H9 (cell line): ENCODE measurements at regions not wholly inside any gene's neighbourhood (a gene's known extent, or its start where the extent isn't known, plus 50 kb on each side); places are given as distances from the start of the nearest gene placed in this dataset.

Source experiments
- DNase-seq: peaks from one replicate; pipeline ENCODE4 v3.0.0-alpha.2; 2017
- H2AFZ ChIP-seq: one replicate; pipeline ENCODE4 v1.6.1; 2013; ENCODE audit warnings: mild to moderate bottlenecking, low read length, control low read depth, moderate library complexity
- H2AK5ac ChIP-seq: 2 replicates; pipeline ENCODE4 v1.6.1; 2013; ENCODE audit warnings: low read length, control low read depth, mixed read lengths; ENCODE audit not compliant: insufficient read length
- H2BK120ac ChIP-seq: one replicate; pipeline ENCODE4 v1.6.1; 2013; ENCODE audit warnings: low read depth, mild to moderate bottlenecking, low read length, control low read depth, inconsistent platforms; ENCODE audit not compliant: poor library complexity, severe bottlenecking
- H2BK12ac ChIP-seq: 2 replicates; pipeline ENCODE4 v1.6.1; 2013; ENCODE audit warnings: low read length, control low read depth, mixed read lengths, low read depth; ENCODE audit not compliant: insufficient read length
- H2BK15ac ChIP-seq: 2 replicates; pipeline ENCODE4 v1.6.1; 2013; ENCODE audit warnings: low read depth, low read length, control low read depth
- H2BK20ac ChIP-seq: one replicate; pipeline ENCODE4 v1.6.1; 2013; ENCODE audit warnings: low read depth, mild to moderate bottlenecking, low read length, control low read depth, inconsistent platforms; ENCODE audit not compliant: poor library complexity, severe bottlenecking
- H2BK5ac ChIP-seq: 2 replicates; pipeline ENCODE4 v1.6.1; 2013; ENCODE audit warnings: low read length, control low read depth, mixed read lengths; ENCODE audit not compliant: insufficient read length
- H3K14ac ChIP-seq: 2 replicates; pipeline ENCODE4 v1.6.1; 2013; ENCODE audit warnings: low read length, control low read depth; ENCODE audit not compliant: insufficient read depth
- H3K18ac ChIP-seq: 2 replicates; pipeline ENCODE4 v1.6.1; 2013; ENCODE audit warnings: low read depth, mild to moderate bottlenecking, mixed read lengths, low read length, control low read depth; ENCODE audit not compliant: insufficient read length
- H3K23ac ChIP-seq: 2 replicates; pipeline ENCODE4 v1.6.1; 2013; ENCODE audit warnings: low read length, control low read depth, mixed read lengths, low read depth; ENCODE audit not compliant: insufficient read length
- H3K23me2 ChIP-seq: 2 replicates; pipeline ENCODE4 v1.6.1; 2013; ENCODE audit warnings: low read depth, mild to moderate bottlenecking, mixed read lengths, low read length, control low read depth; ENCODE audit not compliant: insufficient read length, poor library complexity, severe bottlenecking
- H3K27ac ChIP-seq: 2 replicates; pipeline ENCODE4 v1.5.1; 2013; ENCODE audit warnings: low read length, control low read depth, mixed read lengths, low read depth; ENCODE audit not compliant: insufficient read length
- H3K27me3 ChIP-seq: 2 replicates; pipeline ENCODE4 v1.6.1; 2013; ENCODE audit warnings: low read length, control low read depth, inconsistent platforms; ENCODE audit not compliant: insufficient read depth
- H3K4ac ChIP-seq: 2 replicates; pipeline ENCODE4 v1.6.1; 2013; ENCODE audit warnings: low read depth, mild to moderate bottlenecking, control low read depth, inconsistent platforms, low read length, moderate library complexity
- H3K4me1 ChIP-seq: 2 replicates; pipeline ENCODE4 v1.6.1; 2013; ENCODE audit warnings: low read length, control low read depth, inconsistent platforms; ENCODE audit not compliant: insufficient read depth
- H3K4me2 ChIP-seq: 2 replicates; pipeline ENCODE4 v1.6.1; 2013; ENCODE audit warnings: low read length, control low read depth, mixed read lengths; ENCODE audit not compliant: insufficient read length, insufficient read depth
- H3K56ac ChIP-seq: 2 replicates; pipeline ENCODE4 v1.6.1; 2013; ENCODE audit warnings: low read depth, mild to moderate bottlenecking, mixed read lengths, low read length, control low read depth; ENCODE audit not compliant: insufficient read length
- H3K79me1 ChIP-seq: 2 replicates; pipeline ENCODE4 v1.6.1; 2013; ENCODE audit warnings: low read depth, mild to moderate bottlenecking, moderate library complexity, low read length, control low read depth, inconsistent platforms; ENCODE audit not compliant: insufficient read depth, poor library complexity, severe bottlenecking
- H3K79me2 ChIP-seq: 2 replicates; pipeline ENCODE4 v1.6.1; 2013; ENCODE audit warnings: low read length, control low read depth, inconsistent platforms; ENCODE audit not compliant: insufficient read depth
- H3K9ac ChIP-seq: 2 replicates; pipeline ENCODE4 v1.6.1; 2013; ENCODE audit warnings: low read length, control low read depth, mixed read lengths; ENCODE audit not compliant: insufficient read length; ENCODE audit errors: extremely low read depth
- H3K9me3 ChIP-seq: one replicate; pipeline ENCODE4 v1.6.1; 2013; ENCODE audit warnings: low read depth, low read length, inconsistent platforms; ENCODE audit not compliant: control insufficient read depth
- H3T11ph ChIP-seq: one replicate; pipeline ENCODE4 v1.6.1; 2013; ENCODE audit warnings: mild to moderate bottlenecking, low read length, control low read depth, inconsistent platforms
- H4K20me1 ChIP-seq: one replicate; pipeline ENCODE4 v1.6.1; 2013; ENCODE audit not compliant: control insufficient read depth, insufficient read length, insufficient read depth
- H4K5ac ChIP-seq: 2 replicates; pipeline ENCODE4 v1.6.1; 2013; ENCODE audit warnings: low read depth, mild to moderate bottlenecking, mixed read lengths, low read length, control low read depth; ENCODE audit not compliant: insufficient read length
- H4K8ac ChIP-seq: replicated peaks from 2 replicates; pipeline ENCODE4 v1.6.1; 2013; ENCODE audit warnings: low read length, control low read depth, mixed read lengths, low read depth; ENCODE audit not compliant: insufficient read length
- H4K91ac ChIP-seq: 2 replicates; pipeline ENCODE4 v1.6.1; 2013; ENCODE audit warnings: low read depth, mild to moderate bottlenecking, moderate library complexity, mixed read lengths, low read length, control low read depth; ENCODE audit not compliant: insufficient read length
- H3K27ac Mint-ChIP-seq, 3 experiments: 2 replicates in 2 of 3; 3 replicates in 1 of 3; pipeline ENCODE4 v1.8.0; 2020 to 2021; ENCODE audit warnings: mixed read lengths in 3 of 3, mild to moderate bottlenecking in 1 of 3, moderate library complexity in 1 of 3
- H3K27me3 Mint-ChIP-seq: 2 replicates; pipeline ENCODE4 v1.8.0; 2021; ENCODE audit warnings: low read depth, mild to moderate bottlenecking, moderate library complexity, mixed read lengths
- H3K36me3 Mint-ChIP-seq, 3 experiments: 2 replicates in 2 of 3; 3 replicates in 1 of 3; pipeline ENCODE4 v1.8.0; 2020 to 2021; ENCODE audit warnings: low read depth in 3 of 3, mixed read lengths in 3 of 3; ENCODE audit not compliant: insufficient read depth in 1 of 3
- H3K4me1 Mint-ChIP-seq, 2 experiments: 2 replicates each; pipeline ENCODE4 v1.8.0; 2020; ENCODE audit warnings: mixed read lengths in 2 of 2
- H3K4me3 Mint-ChIP-seq, 2 experiments: 2 replicates in 1 of 2; 3 replicates in 1 of 2; pipeline ENCODE4 v1.8.0; 2020 to 2021; ENCODE audit warnings: mild to moderate bottlenecking in 2 of 2, mixed read lengths in 2 of 2, moderate library complexity in 1 of 2
- H3K9me3 Mint-ChIP-seq, 2 experiments: 2 replicates in 1 of 2; 3 replicates in 1 of 2; pipeline ENCODE4 v1.8.0; 2020; ENCODE audit warnings: mild to moderate bottlenecking in 2 of 2, mixed read lengths in 2 of 2, moderate library complexity in 1 of 2
- CTCF ChIP-seq: fragments of 200-600 bp; sonication (generic); conservative IDR thresholded peaks from 3 replicates; pipeline ENCODE4 v1.8.0; 2021; ENCODE audit warnings: antibody characterized with exemption, mild to moderate bottlenecking
- WGBS: extraction: QIAGEN DNeasy Blood & Tissue Kit; methylation state at CpG from one replicate; pipeline ENCODE4 v1.1.7; 2013; ENCODE audit warnings: missing lambda C conversion rate, low lambda C conversion rate, mixed read lengths; ENCODE audit not compliant: insufficient read length; ENCODE audit errors: extremely low coverage; 5-methylcytosine and 5-hydroxymethylcytosine counted together

- H3K23ac ChIP-seq, result no peak overlapping the region
- no peaks in the 10 kb centered on the region for H3K27me3 Mint-ChIP-seq
- no peak overlapping the region; a peak in 1 of 7 replicates for H3K27ac Mint-ChIP-seq
- H3K4me3 Mint-ChIP-seq, result no peak overlapping the region
- H3K18ac ChIP-seq, result no peak overlapping the region
- H2AFZ ChIP-seq, result no peak overlapping the region
- no peaks in the 10 kb centered on the region for H3K9me3 ChIP-seq
- H3K9me3 Mint-ChIP-seq, result no peaks in the 10 kb centered on the region; a peak in 1 of 5 replicates
- no peak overlapping the region for H2BK12ac ChIP-seq
- H3K79me1 ChIP-seq, result no peaks in the 10 kb centered on the region
- no peaks in the 10 kb centered on the region for H3K4me1 ChIP-seq
- H3K9ac ChIP-seq, result no peak overlapping the region
- no peak for DNase-seq
- H2AK5ac ChIP-seq, result no peak overlapping the region
- no peak overlapping the region for H3K14ac ChIP-seq
- H3K56ac ChIP-seq, result no peak overlapping the region
- H4K5ac ChIP-seq, result no peak overlapping the region
- H2BK20ac ChIP-seq, result no peak overlapping the region
- no peak overlapping the region for H4K8ac ChIP-seq
- H3K36me3 Mint-ChIP-seq, result peaks cover 0 to 2% (median 0%) of the 10 kb centered on the region in 3 experiments; a peak in 2 of 7 replicates
- no peaks in the 10 kb centered on the region for H3K27me3 ChIP-seq
- H2BK5ac ChIP-seq, result no peak overlapping the region
- no CpG with 5 or more reads among the region's 4 CpGs for WGBS
- no peak overlapping the region for H2BK120ac ChIP-seq
- no peak overlapping the region for H3T11ph ChIP-seq
- no peaks in the 10 kb centered on the region for H3K79me2 ChIP-seq
- H4K20me1 ChIP-seq, result no peaks in the 10 kb centered on the region
- H4K91ac ChIP-seq, result no peak overlapping the region
- H3K27ac ChIP-seq, result no peak overlapping the region
- H2BK15ac ChIP-seq, result no peak overlapping the region
- no peak overlapping the region for H3K4ac ChIP-seq
- no peaks in the 10 kb centered on the region for H3K4me1 Mint-ChIP-seq
- no peaks in the 10 kb centered on the region for H3K23me2 ChIP-seq
- H3K4me2 ChIP-seq, result no peak overlapping the region
- no peak for TF ChIP-seq CTCF
These were observed 1198.6 kb upstream of the EPHA6 start for GRCh38 chr3:95615592-95616310.
